Left ventricle myocardium inferior (tissue), 1 donor: ENCODE measurements at regions not wholly inside any gene's neighbourhood (a gene's known extent, or its start where the extent isn't known, plus 50 kb on each side); places are given as distances from the start of the nearest gene placed in this dataset.

ENCODE experiments used
- DNase-seq: peaks from one replicate; pipeline ENCODE4 v3.0.0-alpha.2; 2020
- H3K27ac ChIP-seq: fragments of 200-600 bp; replicated peaks from 2 replicates; pipeline ENCODE4 v1.8.0; 2021
- H3K27me3 ChIP-seq: fragments of 200-600 bp; 2 replicates; pipeline ENCODE4 v1.8.0; 2021; ENCODE audit warnings: low read depth
- H3K36me3 ChIP-seq: fragments of 200-600 bp; 2 replicates; pipeline ENCODE4 v1.8.0; 2021
- H3K4me1 ChIP-seq: fragments of 200-600 bp; 2 replicates; pipeline ENCODE4 v1.8.0; 2021
- H3K4me3 ChIP-seq: fragments of 200-600 bp; 2 replicates; pipeline ENCODE4 v1.8.0; 2021; ENCODE audit warnings: mild to moderate bottlenecking, moderate library complexity
- H3K9me3 ChIP-seq: fragments of 200-600 bp; replicated peaks from 2 replicates; pipeline ENCODE4 v1.8.0; 2021
- intact Hi-C: fragments of 100-400 bp; cut with micrococcal nuclease; formaldehyde crosslinking; loops from one replicate; pipeline ENCODE4 v1.11.0; 2022
- TF ChIP-seq, protein P1 (sequence below): fragments of 200-600 bp; IDR thresholded peaks from 2 replicates; pipeline ENCODE4 v1.8.0; 2021; ENCODE audit warnings: antibody characterized with exemption, mild to moderate bottlenecking, borderline replicate concordance
- donor health status: DM: no; HTN: yes; CAD: no; lungs with severe emphysema.

DNA sequence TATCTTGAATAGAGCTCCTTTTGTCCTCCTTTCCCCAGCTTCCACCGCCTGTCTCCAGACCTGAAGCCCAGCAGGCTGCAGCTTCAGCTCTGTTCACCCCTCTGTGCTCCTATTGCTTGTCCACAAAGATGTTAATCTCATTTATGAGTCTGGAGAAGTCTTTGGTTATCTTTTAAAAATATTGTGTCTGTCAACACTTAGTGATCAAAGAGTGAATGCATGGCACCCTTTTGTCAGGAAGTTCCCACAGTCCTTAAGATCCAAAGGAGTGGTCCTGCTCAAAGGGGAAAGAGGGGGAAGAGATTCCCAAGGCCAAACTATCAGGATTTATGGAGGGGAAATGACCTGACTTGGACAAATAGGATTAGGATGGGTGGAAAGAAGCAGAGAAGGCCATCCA lies 118.9 kb downstream of the ACAA2 start:
- Histone ChIP-seq H3K27me3 (peaks cover 6% of the 10 kb centered on the region), H3K4me1 (peaks cover 20% of the 10 kb centered on the region)
- intact Hi-C loops = no loop called here

DNA sequence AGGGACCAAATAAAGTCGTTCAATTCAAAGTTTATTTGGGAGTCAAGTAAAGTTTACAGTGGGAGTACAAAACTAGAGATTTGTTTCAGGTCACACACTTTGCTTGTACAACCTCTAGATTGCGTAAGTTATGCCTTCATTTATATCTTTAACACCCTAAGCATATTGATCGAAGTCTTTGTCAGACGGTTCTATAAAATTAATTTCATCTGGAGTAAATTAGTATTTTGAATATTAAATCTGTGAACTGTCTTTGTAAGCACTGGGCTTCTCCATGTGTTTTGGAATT lies 119.7 kb downstream of the ACAA2 start:
- TF ChIP-seq, protein P1, sequence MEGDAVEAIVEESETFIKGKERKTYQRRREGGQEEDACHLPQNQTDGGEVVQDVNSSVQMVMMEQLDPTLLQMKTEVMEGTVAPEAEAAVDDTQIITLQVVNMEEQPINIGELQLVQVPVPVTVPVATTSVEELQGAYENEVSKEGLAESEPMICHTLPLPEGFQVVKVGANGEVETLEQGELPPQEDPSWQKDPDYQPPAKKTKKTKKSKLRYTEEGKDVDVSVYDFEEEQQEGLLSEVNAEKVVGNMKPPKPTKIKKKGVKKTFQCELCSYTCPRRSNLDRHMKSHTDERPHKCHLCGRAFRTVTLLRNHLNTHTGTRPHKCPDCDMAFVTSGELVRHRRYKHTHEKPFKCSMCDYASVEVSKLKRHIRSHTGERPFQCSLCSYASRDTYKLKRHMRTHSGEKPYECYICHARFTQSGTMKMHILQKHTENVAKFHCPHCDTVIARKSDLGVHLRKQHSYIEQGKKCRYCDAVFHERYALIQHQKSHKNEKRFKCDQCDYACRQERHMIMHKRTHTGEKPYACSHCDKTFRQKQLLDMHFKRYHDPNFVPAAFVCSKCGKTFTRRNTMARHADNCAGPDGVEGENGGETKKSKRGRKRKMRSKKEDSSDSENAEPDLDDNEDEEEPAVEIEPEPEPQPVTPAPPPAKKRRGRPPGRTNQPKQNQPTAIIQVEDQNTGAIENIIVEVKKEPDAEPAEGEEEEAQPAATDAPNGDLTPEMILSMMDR = no peak
- no peak overlapping the region for H3K27ac ChIP-seq
- H3K36me3 ChIP-seq = no peaks in the 10 kb centered on the region
- no peak overlapping the region for H3K4me3 ChIP-seq
- intact Hi-C loops = no loop called here
- no peaks in the 10 kb centered on the region for H3K27me3 ChIP-seq
- peaks cover 20% of the 10 kb centered on the region for H3K4me1 ChIP-seq
- peaks cover 11% of the 10 kb centered on the region for H3K9me3 ChIP-seq
- no peak for DNase-seq

More for the DNA sequence above, 118.9 kb downstream of the ACAA2 start:
- DNase-seq = no peak
- H3K27ac ChIP-seq = no peak overlapping the region
- no peaks in the 10 kb centered on the region for H3K36me3 ChIP-seq
- peaks cover 11% of the 10 kb centered on the region for H3K9me3 ChIP-seq
- TF ChIP-seq, protein P1 = no peak
- H3K4me3 ChIP-seq = no peak overlapping the region

DNA sequence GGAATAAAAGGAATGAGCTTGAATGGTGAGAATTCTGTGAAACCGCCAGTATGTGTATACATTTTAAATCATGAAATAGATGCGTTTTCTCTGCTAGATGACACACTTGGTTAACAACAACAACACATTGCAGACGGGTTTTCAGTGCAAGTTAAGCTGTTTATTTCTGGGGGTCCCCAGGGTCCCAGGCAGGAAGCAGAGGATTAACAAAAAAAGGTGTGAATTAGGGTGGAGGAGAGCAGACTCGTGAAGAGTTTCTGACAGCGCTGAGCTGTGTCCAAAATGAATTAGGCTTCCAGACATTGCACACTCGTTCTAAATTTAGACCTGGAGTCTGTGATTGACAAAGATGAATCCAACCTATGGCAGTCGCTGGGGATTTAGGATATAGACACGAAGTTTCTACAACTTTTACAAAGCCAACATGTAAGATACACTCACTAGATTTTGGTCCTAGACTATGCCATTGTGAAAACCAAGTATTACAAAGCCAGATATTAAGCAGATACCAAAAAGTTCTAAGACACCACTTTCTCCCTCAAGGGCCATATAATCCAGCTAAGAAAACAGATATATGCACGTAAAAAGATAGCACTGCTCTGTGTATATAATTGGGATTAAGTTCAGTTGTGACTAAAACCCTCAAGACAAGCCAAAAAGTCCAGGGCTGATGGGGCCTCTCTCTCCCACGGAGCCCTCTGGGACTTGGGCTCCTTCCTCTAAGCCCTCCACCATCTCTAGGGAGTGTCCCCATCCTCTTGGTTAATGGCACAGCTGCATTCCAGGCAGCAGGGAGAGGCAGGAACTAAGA lies 120.2 kb downstream of the ACAA2 start:
- H3K36me3 ChIP-seq = no peaks in the 10 kb centered on the region
- peaks cover 11% of the 10 kb centered on the region for H3K9me3 ChIP-seq
- no peak overlapping the region for H3K27ac ChIP-seq
- no peaks in the 10 kb centered on the region for H3K27me3 ChIP-seq
- intact Hi-C loops = no loop called here
- DNase-seq = no peak
- TF ChIP-seq, protein P1 = no peak
- H3K4me3 ChIP-seq = no peak overlapping the region
- H3K4me1 ChIP-seq = peaks cover 17% of the 10 kb centered on the region

DNA sequence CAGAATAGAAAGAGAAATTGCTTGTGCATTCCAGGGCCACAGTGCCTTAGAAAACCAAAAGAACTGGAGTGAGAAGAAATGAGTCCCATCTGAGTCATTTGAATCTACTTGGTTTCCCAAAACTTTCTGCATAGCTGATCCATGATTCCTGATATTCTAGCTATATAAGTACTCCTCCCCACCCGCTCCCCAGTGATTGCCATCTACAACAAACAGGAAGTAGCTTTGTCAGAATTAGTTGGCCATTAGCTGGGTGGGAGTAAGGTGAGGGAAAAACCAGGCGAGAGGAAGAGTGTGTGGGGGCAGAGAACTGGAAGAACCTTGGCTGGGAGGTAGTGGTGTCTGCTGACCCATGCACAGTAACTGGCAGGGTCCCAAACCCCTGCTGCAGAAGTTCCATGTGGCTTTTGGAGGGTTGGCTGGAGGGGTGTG lies 122.1 kb downstream of the ACAA2 start:
- H3K36me3 ChIP-seq = no peaks in the 10 kb centered on the region
- H3K9me3 ChIP-seq = peaks cover 15% of the 10 kb centered on the region
- H3K27ac ChIP-seq = no peak overlapping the region
- intact Hi-C loops = no loop called here
- H3K4me1 ChIP-seq = peaks cover 10% of the 10 kb centered on the region
- TF ChIP-seq, protein P1 = no peak
- DNase-seq = no peak
- H3K27me3 ChIP-seq = no peaks in the 10 kb centered on the region
- no peak overlapping the region for H3K4me3 ChIP-seq

DNA sequence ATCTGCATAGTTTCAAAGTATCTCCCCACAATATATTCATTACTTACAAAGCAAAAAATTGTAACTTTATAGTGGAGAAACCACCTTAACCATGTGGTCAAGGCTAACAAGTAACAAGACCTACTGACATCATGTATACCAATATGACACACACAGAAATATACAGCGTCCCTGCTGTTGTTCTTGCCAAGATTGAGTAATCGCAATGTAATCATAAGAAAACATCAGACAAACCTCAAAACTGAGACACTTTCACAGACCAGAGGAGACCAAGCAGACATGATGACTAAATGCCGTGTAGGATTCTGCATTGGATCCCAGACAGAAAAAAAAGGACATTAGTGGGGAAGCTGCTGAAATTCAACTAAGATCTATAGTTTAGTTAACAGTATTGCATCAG lies 123.0 kb downstream of the ACAA2 start:
- DNase-seq = no peak
- peaks cover 15% of the 10 kb centered on the region for H3K9me3 ChIP-seq
- no peak overlapping the region for H3K4me3 ChIP-seq
- TF ChIP-seq, protein P1 = no peak
- H3K27ac ChIP-seq = no peak overlapping the region
- H3K4me1 ChIP-seq = peaks cover 15% of the 10 kb centered on the region
- H3K27me3 ChIP-seq = no peaks in the 10 kb centered on the region
- no peaks in the 10 kb centered on the region for H3K36me3 ChIP-seq
- intact Hi-C loops = no loop called here
